ENCODE measurements at regions not wholly inside any gene's neighbourhood (a gene's known extent, or its start where the extent isn't known, plus 50 kb on each side); places are given as distances from the start of the nearest gene placed in this dataset.

DNA sequence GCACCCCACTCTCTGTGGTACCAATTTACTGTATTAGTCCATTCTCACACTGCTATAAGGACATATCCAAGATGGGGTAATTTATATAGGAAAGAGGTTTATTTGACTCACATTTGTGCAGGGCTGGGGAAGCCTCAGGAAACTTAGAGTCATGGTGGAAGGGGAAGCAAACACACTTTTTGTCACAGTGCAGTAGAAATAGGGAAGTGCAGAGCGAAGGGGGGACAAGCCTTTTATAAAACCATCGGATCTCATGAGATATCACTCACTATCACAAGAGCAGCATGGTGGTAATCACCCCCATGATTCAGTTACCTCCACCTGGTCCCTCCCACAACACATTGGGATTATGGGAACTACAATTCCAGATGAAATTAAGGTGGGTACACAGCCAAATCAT, 766.9 kb upstream of the PCDH10 start:
- 54 to 80% methylated on average over 2 of the region's 2 CpGs for WGBS, 2 donors
- Histone ChIP-seq H3K4me3 (no peak overlapping the region), H3K36me3 (no peaks in the 10 kb centered on the region), H3K4me1 (no peaks in the 10 kb centered on the region), H3K9me3 (no peaks in the 10 kb centered on the region), H3K27me3 (no peaks in the 10 kb centered on the region), H3K27ac (no peak overlapping the region)
- no peak for DNase-seq
- TF ChIP-seq POLR2A (IDR thresholded peaks at IDR 0.05) (no peak), CTCF (IDR thresholded peaks at IDR 0.05) (no peak)
- intact Hi-C loops (cut with DNase I): no loop called here

- H3K27ac ChIP-seq: no peak overlapping the region
- H3K9me3 ChIP-seq: no peaks in the 10 kb centered on the region
- intact Hi-C loops (cut with DNase I): no loop called here
- H3K27me3 ChIP-seq: no peaks in the 10 kb centered on the region
- WGBS, 2 donors: 40 to 45% methylated on average over 1 of the region's 1 CpG
- no peaks in the 10 kb centered on the region for H3K36me3 ChIP-seq
- H3K4me3 ChIP-seq: no peak overlapping the region
- DNase-seq: no peak
- TF ChIP-seq POLR2A (IDR thresholded peaks at IDR 0.05) (no peak), CTCF (IDR thresholded peaks at IDR 0.05) (no peak)
- no peaks in the 10 kb centered on the region for H3K4me1 ChIP-seq
Measured at GRCh38 chr4:132383571-132384199, 765.4 kb upstream of the PCDH10 start.

DNA sequence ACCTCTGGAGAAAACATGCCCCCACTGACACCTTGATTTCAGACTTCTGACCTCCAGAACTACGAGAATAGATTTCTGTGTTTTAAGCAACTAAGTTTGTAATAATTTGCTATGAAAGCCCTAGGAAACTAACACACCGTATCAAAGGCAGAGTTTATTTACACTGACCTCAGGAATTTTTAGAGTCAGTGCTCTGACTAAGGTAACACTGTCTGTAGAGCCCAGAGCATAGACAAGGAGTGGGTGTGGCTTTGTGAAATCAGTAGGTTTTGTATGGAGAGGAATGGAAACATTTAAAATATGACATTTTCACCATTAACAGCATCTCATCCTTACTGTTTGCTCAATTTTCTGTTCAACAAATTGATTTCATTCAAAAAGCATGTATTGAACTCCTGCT, 764.4 kb upstream of the PCDH10 start:
- H3K9me3 ChIP-seq: no peaks in the 10 kb centered on the region
- WGBS, 2 donors: 44 to 45% methylated on average over 2 of the region's 2 CpGs
- intact Hi-C loops (cut with DNase I): no loop called here
- no peaks in the 10 kb centered on the region for H3K36me3 ChIP-seq
- no peaks in the 10 kb centered on the region for H3K4me1 ChIP-seq
- TF ChIP-seq POLR2A (IDR thresholded peaks at IDR 0.05): no peak
- no peak for TF ChIP-seq CTCF (IDR thresholded peaks at IDR 0.05)
- no peak for DNase-seq
- H3K4me3 ChIP-seq: no peak overlapping the region
- H3K27ac ChIP-seq: no peak overlapping the region
- no peaks in the 10 kb centered on the region for H3K27me3 ChIP-seq

DNA sequence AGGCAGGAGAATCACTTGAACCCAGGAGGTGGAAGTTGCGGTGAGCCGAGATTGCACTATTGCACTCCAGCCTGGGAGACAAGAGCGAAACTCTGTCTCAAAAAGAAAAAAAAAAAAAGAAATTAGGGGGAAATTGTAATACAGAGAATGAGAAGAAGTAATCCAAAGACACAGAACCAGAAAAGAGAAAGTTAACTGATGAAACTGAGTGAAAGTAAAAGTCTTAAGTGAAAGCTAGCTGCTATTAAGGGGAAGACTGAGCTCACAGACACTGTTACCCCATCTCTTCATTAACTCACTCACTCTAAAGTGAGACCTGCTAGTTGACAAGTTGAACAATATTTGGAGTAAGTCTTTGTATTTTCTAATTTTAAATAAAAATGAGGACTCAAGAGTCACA, 763.0 kb upstream of the PCDH10 start:
- 86 to 92% methylated on average over 3 of the region's 3 CpGs for WGBS, 2 donors
- intact Hi-C loops (cut with DNase I): no loop called here
- no peak for DNase-seq
- no peak overlapping the region for H3K4me3 ChIP-seq
- H3K9me3 ChIP-seq: no peaks in the 10 kb centered on the region
- TF ChIP-seq CTCF (IDR thresholded peaks at IDR 0.05) (no peak), POLR2A (IDR thresholded peaks at IDR 0.05) (no peak)
- no peaks in the 10 kb centered on the region for H3K4me1 ChIP-seq
- H3K36me3 ChIP-seq: no peaks in the 10 kb centered on the region
- no peak overlapping the region for H3K27ac ChIP-seq
- H3K27me3 ChIP-seq: no peaks in the 10 kb centered on the region

- Histone ChIP-seq H3K27ac (no peak overlapping the region), H3K4me3 (no peak overlapping the region), H3K27me3 (no peaks in the 10 kb centered on the region), H3K36me3 (no peaks in the 10 kb centered on the region), H3K9me3 (no peaks in the 10 kb centered on the region), H3K4me1 (no peaks in the 10 kb centered on the region)
- no peak for DNase-seq
- intact Hi-C loops (cut with DNase I): no loop called here
- TF ChIP-seq POLR2A (IDR thresholded peaks at IDR 0.05) (no peak), CTCF (IDR thresholded peaks at IDR 0.05) (no peak)
- 50 to 68% methylated on average over 1 of the region's 1 CpG for WGBS, 2 donors
Measured at GRCh38 chr4:132387060-132387459, 762.0 kb upstream of the PCDH10 start.

All from esophagus squamous epithelium (tissue), 5 donors.